ENCODE measurements at regions not wholly inside any gene's neighbourhood (a gene's known extent, or its start where the extent isn't known, plus 50 kb on each side); places are given as distances from the start of the nearest gene placed in this dataset.

GRCh38 chr3:10632125-10632524, 126.7 kb upstream of the ATP2B2 start:
- TF ChIP-seq CTCF (IDR thresholded peaks at IDR 0.05; ENCODE audit: unreplicated experiment), result no peak
- Mint-ChIP-seq H3K36me3 (ENCODE audit: insufficient read depth, unreplicated experiment) (no peaks in the 10 kb centered on the region), H3K4me3 (ENCODE audit: low read depth, unreplicated experiment) (no peak overlapping the region), H3K4me1 (ENCODE audit: low read depth, unreplicated experiment) (peaks cover 10% of the 10 kb centered on the region), H3K9me3 (ENCODE audit: low read depth, unreplicated experiment) (no peaks in the 10 kb centered on the region), H3K27me3 (ENCODE audit: unreplicated experiment) (peaks cover 40% of the 10 kb centered on the region), H3K27ac (ENCODE audit: unreplicated experiment) (no peak overlapping the region)
- BruUV-seq (replicated peaks), result no TSS peak
- no peak for DNase-seq
- intact Hi-C loops (cut with micrococcal nuclease; ENCODE audit: unreplicated experiment), result no loop called here
- CTCF ChIA-PET, result no interaction called here

GRCh38 chr3:10632741-10633140, 127.4 kb upstream of the ATP2B2 start:
- TF ChIP-seq CTCF (IDR thresholded peaks at IDR 0.05; ENCODE audit: unreplicated experiment), result no peak
- no peaks in the 10 kb centered on the region for H3K36me3 Mint-ChIP-seq (ENCODE audit: insufficient read depth, unreplicated experiment)
- no TSS peak for BruUV-seq (replicated peaks)
- H3K27me3 Mint-ChIP-seq (ENCODE audit: unreplicated experiment), result peaks cover 34% of the 10 kb centered on the region
- DNase-seq, result no peak
- H3K9me3 Mint-ChIP-seq (ENCODE audit: low read depth, unreplicated experiment), result peaks cover 5% of the 10 kb centered on the region
- peaks cover 7% of the 10 kb centered on the region for H3K4me1 Mint-ChIP-seq (ENCODE audit: low read depth, unreplicated experiment)
- CTCF ChIA-PET, result no interaction called here
- H3K27ac Mint-ChIP-seq (ENCODE audit: unreplicated experiment), result no peak overlapping the region
- H3K4me3 Mint-ChIP-seq (ENCODE audit: low read depth, unreplicated experiment), result no peak overlapping the region
- intact Hi-C loops (cut with micrococcal nuclease; ENCODE audit: unreplicated experiment), result no loop called here

GRCh38 chr3:10635446-10636076, 130.2 kb upstream of the ATP2B2 start:
- peaks cover 5% of the 10 kb centered on the region for H3K9me3 Mint-ChIP-seq (ENCODE audit: low read depth, unreplicated experiment)
- no peak overlapping the region for H3K27ac Mint-ChIP-seq (ENCODE audit: unreplicated experiment)
- CTCF ChIA-PET, result interaction anchor here (0.6 kb wide), 1 partner anchor 38 kb away, joined by 7 read pairs; no protein-coding TSS in a partner anchor
- DNase-seq, result no peak
- H3K27me3 Mint-ChIP-seq (ENCODE audit: unreplicated experiment), result peaks cover 6% of the 10 kb centered on the region
- no peak overlapping the region for H3K4me3 Mint-ChIP-seq (ENCODE audit: low read depth, unreplicated experiment)
- TF ChIP-seq CTCF (IDR thresholded peaks at IDR 0.05; ENCODE audit: unreplicated experiment), result no peak
- no TSS peak for BruUV-seq (replicated peaks)
- H3K4me1 Mint-ChIP-seq (ENCODE audit: low read depth, unreplicated experiment), result no peaks in the 10 kb centered on the region
- intact Hi-C loops (cut with micrococcal nuclease; ENCODE audit: unreplicated experiment), result no loop called here
- no peaks in the 10 kb centered on the region for H3K36me3 Mint-ChIP-seq (ENCODE audit: insufficient read depth, unreplicated experiment)

- TF ChIP-seq CTCF (IDR thresholded peaks at IDR 0.05; ENCODE audit: unreplicated experiment), result no peak
- CTCF ChIA-PET, result interaction anchor here (0.6 kb wide), 1 partner anchor 1012 kb away, joined by 3 read pairs; no protein-coding TSS in a partner anchor
- no peak overlapping the region for H3K27ac Mint-ChIP-seq (ENCODE audit: unreplicated experiment)
- no peaks in the 10 kb centered on the region for H3K36me3 Mint-ChIP-seq (ENCODE audit: insufficient read depth, unreplicated experiment)
- H3K4me1 Mint-ChIP-seq (ENCODE audit: low read depth, unreplicated experiment), result no peaks in the 10 kb centered on the region
- no TSS peak for BruUV-seq (replicated peaks)
- no peaks in the 10 kb centered on the region for H3K27me3 Mint-ChIP-seq (ENCODE audit: unreplicated experiment)
- no peak overlapping the region for H3K4me3 Mint-ChIP-seq (ENCODE audit: low read depth, unreplicated experiment)
- H3K9me3 Mint-ChIP-seq (ENCODE audit: low read depth, unreplicated experiment), result peaks cover 5% of the 10 kb centered on the region
- no peak for DNase-seq
- intact Hi-C loops (cut with micrococcal nuclease; ENCODE audit: unreplicated experiment), result no loop called here
Measured at GRCh38 chr3:10637342-10637741, 132.0 kb upstream of the ATP2B2 start.
